Astrocyte (in vitro differentiated cells and primary cell): ENCODE measurements at regions not wholly inside any gene's neighbourhood (a gene's known extent, or its start where the extent isn't known, plus 50 kb on each side); places are given as distances from the start of the nearest gene placed in this dataset.

ENCODE experiments used
- DNase-seq: peaks from one replicate; pipeline ENCODE4 v3.0.0-alpha.2; 2010; ENCODE audit warnings: low read depth
- FAIRE-seq: peaks from 2 replicates; lab custom pipeline; 2011; peaks lifted over from hg19 to GRCh38; lab: Jason Lieb, UNC
- H2AFZ ChIP-seq: 2 replicates; pipeline ENCODE4 v1.6.0; 2012; ENCODE audit warnings: low read depth, low read length, inconsistent platforms
- H3K27ac ChIP-seq: 2 replicates; pipeline ENCODE4 v1.5.1; 2011; ENCODE audit warnings: low read depth, low read length, inconsistent platforms
- H3K27me3 ChIP-seq: 2 replicates; pipeline ENCODE4 v1.6.0; 2011; ENCODE audit warnings: low read length, inconsistent platforms; ENCODE audit not compliant: insufficient read depth
- H3K36me3 ChIP-seq: 2 replicates; pipeline ENCODE4 v1.5.1; 2011; ENCODE audit warnings: low read length, inconsistent platforms; ENCODE audit not compliant: insufficient read depth
- H3K4me1 ChIP-seq: 2 replicates; pipeline ENCODE4 v1.5.1; 2011; ENCODE audit warnings: low read length, inconsistent platforms; ENCODE audit not compliant: insufficient read depth
- H3K4me2 ChIP-seq: 2 replicates; pipeline ENCODE4 v1.6.0; 2012; ENCODE audit warnings: low read length, inconsistent platforms
- H3K4me3 ChIP-seq: 2 replicates; pipeline ENCODE4 v1.5.1; 2011; ENCODE audit warnings: low read depth, mild to moderate bottlenecking, low read length, inconsistent platforms; ENCODE audit not compliant: insufficient read depth
- H3K79me2 ChIP-seq: 2 replicates; pipeline ENCODE4 v1.6.0; 2012; ENCODE audit warnings: mild to moderate bottlenecking, low read length, inconsistent platforms; ENCODE audit not compliant: insufficient read depth
- H3K9ac ChIP-seq: 2 replicates; pipeline ENCODE4 v1.6.0; 2012; ENCODE audit warnings: mild to moderate bottlenecking, low read length, inconsistent platforms
- H3K9me3 ChIP-seq: 2 replicates; pipeline ENCODE4 v1.5.1; 2012; ENCODE audit warnings: low read depth, mild to moderate bottlenecking, low read length, inconsistent platforms; ENCODE audit not compliant: insufficient read depth
- H4K20me1 ChIP-seq: 2 replicates; pipeline ENCODE4 v1.6.0; 2012; ENCODE audit warnings: low read length, inconsistent platforms; ENCODE audit not compliant: insufficient read depth
- H3K27ac Mint-ChIP-seq: one replicate; pipeline ENCODE4 v1.8.0; 2021; ENCODE audit warnings: mild to moderate bottlenecking, mixed read lengths; ENCODE audit not compliant: unreplicated experiment
- H3K27me3 Mint-ChIP-seq: one replicate; pipeline ENCODE4 v1.8.0; 2021; ENCODE audit warnings: low read depth, mixed read lengths; ENCODE audit not compliant: unreplicated experiment
- H3K36me3 Mint-ChIP-seq: one replicate; pipeline ENCODE4 v1.8.0; 2021; ENCODE audit warnings: low read depth, mixed read lengths; ENCODE audit not compliant: unreplicated experiment
- H3K4me1 Mint-ChIP-seq: one replicate; pipeline ENCODE4 v1.8.0; 2021; ENCODE audit warnings: low read depth, mixed read lengths; ENCODE audit not compliant: unreplicated experiment
- H3K4me3 Mint-ChIP-seq: one replicate; pipeline ENCODE4 v1.8.0; 2021; ENCODE audit warnings: mild to moderate bottlenecking, moderate library complexity, mixed read lengths; ENCODE audit not compliant: unreplicated experiment
- H3K9me3 Mint-ChIP-seq: one replicate; pipeline ENCODE4 v1.8.0; 2021; ENCODE audit warnings: mild to moderate bottlenecking, mixed read lengths; ENCODE audit not compliant: unreplicated experiment
- EZH2 ChIP-seq: IDR thresholded peaks from 2 replicates; pipeline ENCODE4 v1.6.1; 2012; ENCODE audit warnings: mild to moderate bottlenecking, low read length, inconsistent platforms; ENCODE audit not compliant: insufficient read depth
- TF ChIP-seq, protein P1 (sequence below): IDR thresholded peaks from 2 replicates; pipeline ENCODE4 v1.5.1; 2011; ENCODE audit warnings: low read depth, mild to moderate bottlenecking, inconsistent platforms, low read length, moderate library complexity; ENCODE audit not compliant: insufficient read depth

GRCh38 chr3:103629391-103629790, 1194.6 kb downstream of the ZPLD1 start:
- Mint-ChIP-seq H3K27me3 (no peaks in the 10 kb centered on the region), H3K36me3 (no peaks in the 10 kb centered on the region), H3K4me1 (no peaks in the 10 kb centered on the region), H3K9me3 (peaks cover 14% of the 10 kb centered on the region), H3K4me3 (no peak overlapping the region), H3K27ac (no peak overlapping the region)
- Histone ChIP-seq H3K27ac (no peak overlapping the region), H3K9ac (no peak overlapping the region), H4K20me1 (no peaks in the 10 kb centered on the region), H3K79me2 (no peaks in the 10 kb centered on the region), H3K4me1 (no peaks in the 10 kb centered on the region), H3K36me3 (no peaks in the 10 kb centered on the region), H3K9me3 (peaks cover 14% of the 10 kb centered on the region), H3K4me3 (no peak overlapping the region), H3K27me3 (no peaks in the 10 kb centered on the region), H3K4me2 (no peak overlapping the region), H2AFZ (no peak overlapping the region)
- DNase-seq (no peak), FAIRE-seq (no peak)
- TF ChIP-seq, protein P1, sequence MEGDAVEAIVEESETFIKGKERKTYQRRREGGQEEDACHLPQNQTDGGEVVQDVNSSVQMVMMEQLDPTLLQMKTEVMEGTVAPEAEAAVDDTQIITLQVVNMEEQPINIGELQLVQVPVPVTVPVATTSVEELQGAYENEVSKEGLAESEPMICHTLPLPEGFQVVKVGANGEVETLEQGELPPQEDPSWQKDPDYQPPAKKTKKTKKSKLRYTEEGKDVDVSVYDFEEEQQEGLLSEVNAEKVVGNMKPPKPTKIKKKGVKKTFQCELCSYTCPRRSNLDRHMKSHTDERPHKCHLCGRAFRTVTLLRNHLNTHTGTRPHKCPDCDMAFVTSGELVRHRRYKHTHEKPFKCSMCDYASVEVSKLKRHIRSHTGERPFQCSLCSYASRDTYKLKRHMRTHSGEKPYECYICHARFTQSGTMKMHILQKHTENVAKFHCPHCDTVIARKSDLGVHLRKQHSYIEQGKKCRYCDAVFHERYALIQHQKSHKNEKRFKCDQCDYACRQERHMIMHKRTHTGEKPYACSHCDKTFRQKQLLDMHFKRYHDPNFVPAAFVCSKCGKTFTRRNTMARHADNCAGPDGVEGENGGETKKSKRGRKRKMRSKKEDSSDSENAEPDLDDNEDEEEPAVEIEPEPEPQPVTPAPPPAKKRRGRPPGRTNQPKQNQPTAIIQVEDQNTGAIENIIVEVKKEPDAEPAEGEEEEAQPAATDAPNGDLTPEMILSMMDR, result no peak
- TF ChIP-seq EZH2, result no peak

DNA sequence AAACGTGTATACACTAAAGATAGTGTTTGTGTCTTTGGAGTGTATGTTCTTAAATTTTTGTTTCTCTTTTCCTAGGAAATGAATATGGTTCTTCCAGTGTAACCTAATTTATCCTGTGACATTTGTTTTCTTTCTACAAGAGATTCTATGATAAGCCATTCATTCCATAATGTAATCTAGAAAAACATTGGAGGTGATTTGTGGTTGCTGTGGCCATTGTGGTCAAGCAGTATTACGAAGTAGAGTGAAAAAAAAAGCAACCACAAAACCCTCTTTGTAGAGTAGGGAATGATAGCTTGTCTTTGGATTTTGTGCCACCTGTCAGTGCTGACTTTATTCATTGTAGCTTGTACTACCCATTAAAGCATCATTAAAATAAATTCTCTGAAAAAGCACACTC, 1209.6 kb downstream of the ZPLD1 start:
- no peak overlapping the region for H3K27ac Mint-ChIP-seq
- Histone ChIP-seq H3K9me3 (no peaks in the 10 kb centered on the region), H3K36me3 (no peaks in the 10 kb centered on the region), H3K9ac (no peak overlapping the region), H3K4me1 (no peaks in the 10 kb centered on the region), H3K79me2 (no peaks in the 10 kb centered on the region), H2AFZ (no peak overlapping the region), H3K4me2 (no peak overlapping the region), H3K27ac (no peak overlapping the region), H3K4me3 (no peak overlapping the region), H4K20me1 (no peaks in the 10 kb centered on the region), H3K27me3 (no peaks in the 10 kb centered on the region)
- TF ChIP-seq, protein P1, result no peak
- TF ChIP-seq EZH2, result no peak
- DNase-seq (peak; percentile 30), FAIRE-seq (no peak)
- peaks cover 12% of the 10 kb centered on the region for H3K27me3 Mint-ChIP-seq
- peaks cover 4% of the 10 kb centered on the region for H3K4me1 Mint-ChIP-seq
- H3K36me3 Mint-ChIP-seq, result no peaks in the 10 kb centered on the region
- no peaks in the 10 kb centered on the region for H3K9me3 Mint-ChIP-seq
- no peak overlapping the region for H3K4me3 Mint-ChIP-seq

DNA sequence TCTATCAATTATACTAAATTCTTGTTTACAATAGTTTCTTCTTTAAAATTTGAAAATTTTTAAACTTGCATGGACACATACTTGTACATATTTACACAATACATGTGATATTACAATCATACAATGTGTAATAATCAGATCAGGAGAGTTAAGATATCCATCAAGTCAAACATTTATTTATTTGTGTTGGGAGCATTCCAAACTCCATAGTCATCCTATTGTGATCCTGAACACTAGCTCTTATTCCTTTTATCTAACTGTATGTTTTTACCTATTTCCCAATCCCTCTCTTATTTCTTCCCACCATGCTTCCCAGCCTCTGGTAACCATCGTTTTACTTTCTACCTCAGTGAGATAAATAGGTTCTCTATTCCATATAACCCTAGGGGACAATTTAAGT, 1219.2 kb downstream of the ZPLD1 start:
- Histone ChIP-seq H3K27ac (no peak overlapping the region), H4K20me1 (no peaks in the 10 kb centered on the region), H3K27me3 (no peaks in the 10 kb centered on the region), H3K4me3 (no peak overlapping the region), H3K4me1 (no peaks in the 10 kb centered on the region), H2AFZ (no peak overlapping the region), H3K4me2 (no peak overlapping the region), H3K36me3 (no peaks in the 10 kb centered on the region), H3K9me3 (no peaks in the 10 kb centered on the region), H3K79me2 (no peaks in the 10 kb centered on the region), H3K9ac (no peak overlapping the region)
- H3K4me3 Mint-ChIP-seq, result no peak overlapping the region
- TF ChIP-seq, protein P1, result no peak
- TF ChIP-seq EZH2, result no peak
- FAIRE-seq (no peak), DNase-seq (no peak)
- no peaks in the 10 kb centered on the region for H3K9me3 Mint-ChIP-seq
- H3K27me3 Mint-ChIP-seq, result peaks cover 5% of the 10 kb centered on the region
- H3K4me1 Mint-ChIP-seq, result no peaks in the 10 kb centered on the region
- H3K27ac Mint-ChIP-seq, result no peak overlapping the region
- no peaks in the 10 kb centered on the region for H3K36me3 Mint-ChIP-seq
